Memory B cell (primary cell): ENCODE measurements at regions not wholly inside any gene's neighbourhood (a gene's known extent, or its start where the extent isn't known, plus 50 kb on each side); places are given as distances from the start of the nearest gene placed in this dataset.
A peak's percentile ranks its signal among the peaks of the same experiment; 100 is the strongest.
"Not testable (repeated sequence)": the region's sequence is repeated elsewhere in the genome, so short reads cannot be mapped to it uniquely, and the experiment has no call there.

Experiments used
- ATAC-seq: fragments of 150-1000 bp; cut with Tn5 transposase; 2 replicates; pipeline ENCODE4 v1.10.0; 2021; ENCODE audit warnings: low read depth, mild to moderate bottlenecking, moderate library complexity
- DNase-seq, 2 donors: peaks; one replicate each; pipeline ENCODE4 v3.0.0; 2022; ENCODE audit warnings: low spot score in 2 of 2
- H3K27ac Mint-ChIP-seq: one replicate; pipeline ENCODE4 v1.8.0; 2022; ENCODE audit warnings: mild to moderate bottlenecking, moderate library complexity, mixed read lengths
- H3K27me3 Mint-ChIP-seq: one replicate; pipeline ENCODE4 v1.8.0; 2022; ENCODE audit warnings: mixed read lengths
- H3K36me3 Mint-ChIP-seq: one replicate; pipeline ENCODE4 v1.8.0; 2022; ENCODE audit warnings: mild to moderate bottlenecking, mixed read lengths
- H3K4me1 Mint-ChIP-seq: one replicate; pipeline ENCODE4 v1.8.0; 2022; ENCODE audit warnings: mixed read lengths
- H3K4me3 Mint-ChIP-seq: one replicate; pipeline ENCODE4 v1.8.0; 2022; ENCODE audit warnings: mild to moderate bottlenecking, moderate library complexity, mixed read lengths
- H3K9me3 Mint-ChIP-seq: one replicate; pipeline ENCODE4 v1.8.0; 2022; ENCODE audit warnings: mixed read lengths

GRCh38 chr13:50219743-50220142, 204.5 kb downstream of the KCNRG start:
- H3K9me3 Mint-ChIP-seq, result peaks cover 5% of the 10 kb centered on the region
- peaks cover 4% of the 10 kb centered on the region for H3K36me3 Mint-ChIP-seq
- no peak overlapping the region for H3K27ac Mint-ChIP-seq
- peaks cover 12% of the 10 kb centered on the region for H3K4me1 Mint-ChIP-seq
- H3K27me3 Mint-ChIP-seq, result peaks cover 7% of the 10 kb centered on the region
- no peak for DNase-seq
- H3K4me3 Mint-ChIP-seq, result no peak overlapping the region
- no peak for ATAC-seq

GRCh38 chr13:50220938-50221337, 205.7 kb downstream of the KCNRG start:
- Mint-ChIP-seq H3K4me1 (peaks cover 12% of the 10 kb centered on the region), H3K27me3 (peaks cover 7% of the 10 kb centered on the region), H3K4me3 (no peak overlapping the region), H3K36me3 (peaks cover 4% of the 10 kb centered on the region), H3K27ac (no peak overlapping the region), H3K9me3 (peaks cover 2% of the 10 kb centered on the region)
- DNase-seq (no peak), ATAC-seq (no peak)

- Mint-ChIP-seq H3K4me3 (peak overlapping the region; percentile 38), H3K27me3 (peaks cover 7% of the 10 kb centered on the region), H3K9me3 (no peaks in the 10 kb centered on the region), H3K4me1 (peaks cover 15% of the 10 kb centered on the region), H3K27ac (no peak overlapping the region), H3K36me3 (peaks cover 2% of the 10 kb centered on the region)
- ATAC-seq (peak; percentile 27), DNase-seq (no peak)
Observed at GRCh38 chr13:50222569-50223332, 207.5 kb downstream of the KCNRG start.

- H3K4me3 Mint-ChIP-seq, result no peak overlapping the region
- H3K9me3 Mint-ChIP-seq, result no peaks in the 10 kb centered on the region
- peaks cover 2% of the 10 kb centered on the region for H3K36me3 Mint-ChIP-seq
- DNase-seq (no peak), ATAC-seq (no peak)
- H3K4me1 Mint-ChIP-seq, result peaks cover 15% of the 10 kb centered on the region
- H3K27ac Mint-ChIP-seq, result no peak overlapping the region
- H3K27me3 Mint-ChIP-seq, result peaks cover 7% of the 10 kb centered on the region
Observed at GRCh38 chr13:50224534-50224933, 209.3 kb downstream of the KCNRG start.

- Mint-ChIP-seq H3K36me3 (peaks cover 2% of the 10 kb centered on the region), H3K9me3 (no peaks in the 10 kb centered on the region), H3K27me3 (peaks cover 7% of the 10 kb centered on the region), H3K27ac (no peak overlapping the region), H3K4me3 (no peak overlapping the region), H3K4me1 (peaks cover 18% of the 10 kb centered on the region)
- ATAC-seq, result no peak
- no peak for DNase-seq
Observed at GRCh38 chr13:50225193-50226155, 210.2 kb downstream of the KCNRG start.

GRCh38 chr13:50226515-50227155, 211.4 kb downstream of the KCNRG start:
- H3K36me3 Mint-ChIP-seq, result no peaks in the 10 kb centered on the region
- peaks cover 19% of the 10 kb centered on the region for H3K4me1 Mint-ChIP-seq
- no peak overlapping the region for H3K4me3 Mint-ChIP-seq
- DNase-seq (no peak), ATAC-seq (no peak)
- peaks cover 2% of the 10 kb centered on the region for H3K27me3 Mint-ChIP-seq
- H3K27ac Mint-ChIP-seq, result no peak overlapping the region
- no peaks in the 10 kb centered on the region for H3K9me3 Mint-ChIP-seq

- H3K27ac Mint-ChIP-seq, result no peak overlapping the region
- peaks cover 14% of the 10 kb centered on the region for H3K4me1 Mint-ChIP-seq
- ATAC-seq (no peak), DNase-seq (no peak)
- H3K4me3 Mint-ChIP-seq, result no peak overlapping the region
- no peaks in the 10 kb centered on the region for H3K36me3 Mint-ChIP-seq
- H3K9me3 Mint-ChIP-seq, result no peaks in the 10 kb centered on the region
- peaks cover 2% of the 10 kb centered on the region for H3K27me3 Mint-ChIP-seq
Observed at GRCh38 chr13:50227361-50227760, 212.1 kb downstream of the KCNRG start.

GRCh38 chr13:50228527-50228926, 213.3 kb downstream of the KCNRG start:
- H3K9me3 Mint-ChIP-seq, result peaks cover 6% of the 10 kb centered on the region
- peaks cover 11% of the 10 kb centered on the region for H3K4me1 Mint-ChIP-seq
- H3K27ac Mint-ChIP-seq, result no peak overlapping the region
- no peak overlapping the region for H3K4me3 Mint-ChIP-seq
- H3K27me3 Mint-ChIP-seq, result peaks cover 2% of the 10 kb centered on the region
- DNase-seq (no peak), ATAC-seq (no peak)
- H3K36me3 Mint-ChIP-seq, result peaks cover 5% of the 10 kb centered on the region

- H3K36me3 Mint-ChIP-seq, result peaks cover 5% of the 10 kb centered on the region
- peak; percentile 79 for ATAC-seq
- peaks cover 12% of the 10 kb centered on the region for H3K4me1 Mint-ChIP-seq
- peaks cover 6% of the 10 kb centered on the region for H3K9me3 Mint-ChIP-seq
- DNase-seq, result no peak
- H3K27me3 Mint-ChIP-seq, result no peaks in the 10 kb centered on the region
- no peak overlapping the region for H3K4me3 Mint-ChIP-seq
- no peak overlapping the region for H3K27ac Mint-ChIP-seq
Observed at GRCh38 chr13:50229960-50230661, 214.9 kb downstream of the KCNRG start.

- Mint-ChIP-seq H3K9me3 (peaks cover 6% of the 10 kb centered on the region), H3K4me1 (peaks cover 17% of the 10 kb centered on the region), H3K36me3 (peaks cover 5% of the 10 kb centered on the region), H3K27ac (no peak overlapping the region), H3K27me3 (no peaks in the 10 kb centered on the region), H3K4me3 (no peak overlapping the region)
- DNase-seq (no peak), ATAC-seq (no peak)
Observed at GRCh38 chr13:50230662-50230978, 215.4 kb downstream of the KCNRG start.

- not testable (repeated sequence) for H3K27me3 Mint-ChIP-seq, H3K4me3 Mint-ChIP-seq, ATAC-seq, H3K9me3 Mint-ChIP-seq, H3K36me3 Mint-ChIP-seq, H3K27ac Mint-ChIP-seq, DNase-seq
- H3K4me1 Mint-ChIP-seq, result peaks cover 29% of the 10 kb centered on the region
Observed at GRCh38 chr13:50233574-50233973, 218.3 kb downstream of the KCNRG start.

- H3K27me3 Mint-ChIP-seq, result no peaks in the 10 kb centered on the region
- peaks cover 6% of the 10 kb centered on the region for H3K9me3 Mint-ChIP-seq
- peak overlapping the region; percentile 91 for H3K27ac Mint-ChIP-seq
- peak overlapping the region; percentile 88 for H3K4me3 Mint-ChIP-seq
- DNase-seq, result no peak
- H3K4me1 Mint-ChIP-seq, result peaks cover 26% of the 10 kb centered on the region
- peaks cover 5% of the 10 kb centered on the region for H3K36me3 Mint-ChIP-seq
- ATAC-seq, result peak; percentile 26
Observed at GRCh38 chr13:50235604-50236342, 220.5 kb downstream of the KCNRG start.

- DNase-seq, result peak in 1 of 2 donors; percentile 38
- H3K4me1 Mint-ChIP-seq, result peaks cover 24% of the 10 kb centered on the region
Observed at GRCh38 chr13:50236898-50237318, 221.7 kb downstream of the KCNRG start.

More at GRCh38 chr13:50236898-50237318, 221.7 kb downstream of the KCNRG start:
- Mint-ChIP-seq H3K36me3 (peaks cover 5% of the 10 kb centered on the region), H3K27ac (peak overlapping the region; percentile 91), H3K9me3 (peaks cover 6% of the 10 kb centered on the region), H3K27me3 (no peaks in the 10 kb centered on the region), H3K4me3 (peak overlapping the region; percentile 88)
- peak; percentile 96 for ATAC-seq
